ENCODE measurements at regions not wholly inside any gene's neighbourhood (a gene's known extent, or its start where the extent isn't known, plus 50 kb on each side); places are given as distances from the start of the nearest gene placed in this dataset.
"Not testable (repeated sequence)": the region's sequence is repeated elsewhere in the genome, so short reads cannot be mapped to it uniquely, and the experiment has no call there.

- H3K27ac ChIP-seq (ENCODE audit: extremely low read depth, low read depth, low read length) = no peak overlapping the region
- H3K4me1 ChIP-seq (ENCODE audit: control insufficient read depth, insufficient read depth, low read length) = no peaks in the 10 kb centered on the region
- CTCF ChIA-PET = no interaction called here
- no peaks in the 10 kb centered on the region for H3K36me3 ChIP-seq (ENCODE audit: control insufficient read depth in 2 of 2, insufficient read depth in 1 of 2, low read length in 2 of 2)
- no peaks in the 10 kb centered on the region; the same call in 1 of the 2 replicates for H3K9me3 ChIP-seq (ENCODE audit: control insufficient read depth, insufficient read depth, low read depth, low read length)
- no peak for TF ChIP-seq WT1 (tag by site-specific recombination; IDR thresholded peaks at IDR 0.05)
- TF ChIP-seq ZNF488 (tag by site-specific recombination; IDR thresholded peaks at IDR 0.05) = no peak
- TF ChIP-seq ZNF23 (tag by site-specific recombination; IDR thresholded peaks at IDR 0.05; ENCODE audit: borderline replicate concordance) = no peak
- TF ChIP-seq HOXD13 (CRISPR knock-in tag; IDR thresholded peaks at IDR 0.05; ENCODE audit: borderline replicate concordance) = no peak
- TF ChIP-seq ZNF266 (tag by site-specific recombination; IDR thresholded peaks at IDR 0.05; ENCODE audit: low read depth) = no peak
- no peak overlapping the region for H3K4me3 ChIP-seq (ENCODE audit: low read depth, low read length)
- POLR2A ChIA-PET = no interaction called here
Observed at GRCh38 chrX:131650637-131651410, 107.0 kb downstream of the OR13H1 start.

GRCh38 chrX:131663726-131664125, 119.9 kb downstream of the OR13H1 start:
- H3K4me3 ChIP-seq (ENCODE audit: low read depth, low read length); H3K36me3 ChIP-seq (ENCODE audit: control insufficient read depth in 2 of 2, insufficient read depth in 1 of 2, low read length in 2 of 2); H3K9me3 ChIP-seq (ENCODE audit: control insufficient read depth, insufficient read depth, low read depth, low read length); H3K4me1 ChIP-seq (ENCODE audit: control insufficient read depth, insufficient read depth, low read length); POLR2A ChIA-PET; CTCF ChIA-PET; H3K27ac ChIP-seq (ENCODE audit: extremely low read depth, low read depth, low read length): not testable (repeated sequence)

- no peaks in the 10 kb centered on the region for H3K36me3 ChIP-seq (ENCODE audit: control insufficient read depth in 2 of 2, insufficient read depth in 1 of 2, low read length in 2 of 2)
- ChIA-PET POLR2A (no interaction called here), CTCF (interaction anchor here (1.7 kb wide), 1 partner anchor 696 kb away, joined by 6 read pairs; no protein-coding TSS in a partner anchor)
- no peak overlapping the region for H3K27ac ChIP-seq (ENCODE audit: extremely low read depth, low read depth, low read length)
- no peaks in the 10 kb centered on the region for H3K4me1 ChIP-seq (ENCODE audit: control insufficient read depth, insufficient read depth, low read length)
- TF ChIP-seq ZNF610 (tag by site-specific recombination; IDR thresholded peaks at IDR 0.05; ENCODE audit: borderline replicate concordance) = no peak
- no peak for TF ChIP-seq PRDM10 (tag by site-specific recombination; IDR thresholded peaks at IDR 0.05)
- TF ChIP-seq ZNF398 (tag by site-specific recombination; IDR thresholded peaks at IDR 0.05) = no peak
- no peak for TF ChIP-seq ZNF629 (tag by site-specific recombination; IDR thresholded peaks at IDR 0.05)
- TF ChIP-seq SALL2 (tag by site-specific recombination; IDR thresholded peaks at IDR 0.05; ENCODE audit: borderline replicate concordance) = no peak
- TF ChIP-seq ZNF837 (tag by site-specific recombination; IDR thresholded peaks at IDR 0.05) = no peak
- H3K4me3 ChIP-seq (ENCODE audit: low read depth, low read length) = no peak overlapping the region
- H3K9me3 ChIP-seq (ENCODE audit: control insufficient read depth, insufficient read depth, low read depth, low read length) = no peaks in the 10 kb centered on the region
Observed at GRCh38 chrX:131671735-131672134, 127.9 kb downstream of the OR13H1 start.

Measured in HEK293 (cell line).